ENCODE measurements at regions not wholly inside any gene's neighbourhood (a gene's known extent, or its start where the extent isn't known, plus 50 kb on each side); places are given as distances from the start of the nearest gene placed in this dataset.

GRCh38 chrX:42704454-42704853 lies 73.5 kb downstream of the PPP1R2C start:
- no peak for TF ChIP-seq CTCF (IDR thresholded peaks at IDR 0.05; ENCODE audit: insufficient read depth, missing control alignments)
- FAIRE-seq (no peak), DNase-seq (ENCODE audit: insufficient read length, low spot score) (no peak)

DNA sequence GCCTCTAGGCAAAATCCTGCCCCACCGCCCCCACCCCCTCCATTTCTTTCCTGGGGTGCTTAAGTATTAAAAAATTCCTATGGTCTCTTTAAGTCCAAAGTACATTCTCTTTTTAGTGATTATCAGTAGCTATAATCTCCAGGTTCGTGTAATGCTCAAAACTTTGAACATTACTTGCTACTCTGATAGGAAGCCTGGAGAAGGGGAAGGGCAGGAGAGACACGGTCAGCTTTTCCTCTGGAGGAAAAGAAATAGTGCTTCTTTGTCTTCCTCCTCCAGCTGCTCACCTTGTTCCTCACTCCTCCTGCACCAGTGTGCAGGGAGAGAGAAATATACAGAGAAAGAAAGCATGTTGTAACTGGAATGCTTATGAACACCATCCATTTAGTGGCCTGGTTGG lies 80.4 kb downstream of the PPP1R2C start:
- TF ChIP-seq CTCF (IDR thresholded peaks at IDR 0.05; ENCODE audit: insufficient read depth, missing control alignments), result no peak
- DNase-seq (ENCODE audit: insufficient read length, low spot score), result no peak
- FAIRE-seq, result no peak

- FAIRE-seq (no peak), DNase-seq (ENCODE audit: insufficient read length, low spot score) (no peak)
- TF ChIP-seq CTCF (IDR thresholded peaks at IDR 0.05; ENCODE audit: insufficient read depth, missing control alignments), result no peak
Measured at GRCh38 chrX:42696536-42697124, 81.3 kb downstream of the PPP1R2C start.

DNA sequence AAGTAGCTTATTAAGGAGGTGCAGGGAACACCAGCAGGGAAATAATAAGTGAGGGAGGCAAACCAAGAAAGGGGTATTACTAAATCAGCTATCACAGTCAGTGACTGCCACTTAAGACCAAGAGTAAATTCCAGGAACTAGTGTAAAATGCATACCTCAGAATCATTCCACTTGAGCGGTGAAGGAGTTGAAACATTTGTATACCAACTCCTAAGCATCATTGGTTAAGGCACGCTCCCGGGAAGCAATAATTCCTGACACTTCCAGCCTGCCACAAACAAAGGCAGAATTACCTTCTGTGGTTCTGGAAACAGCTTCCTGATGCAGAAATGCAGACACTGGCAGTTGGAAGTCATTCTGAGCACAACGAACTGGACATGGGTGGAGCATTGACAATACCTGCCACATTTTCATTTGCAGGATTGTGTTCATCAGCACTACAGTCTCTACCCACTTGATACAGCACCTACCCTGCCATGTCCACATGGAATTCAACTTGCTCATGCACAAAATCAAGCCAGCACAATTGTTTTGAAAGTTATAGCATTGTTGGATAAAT lies 82.1 kb downstream of the PPP1R2C start:
- no peak for DNase-seq (ENCODE audit: insufficient read length, low spot score)
- no peak for TF ChIP-seq CTCF (IDR thresholded peaks at IDR 0.05; ENCODE audit: insufficient read depth, missing control alignments)
- no peak for FAIRE-seq

GRCh38 chrX:42694260-42694815 lies 83.6 kb downstream of the PPP1R2C start:
- no peak for DNase-seq (ENCODE audit: insufficient read length, low spot score)
- no peak for FAIRE-seq
- TF ChIP-seq CTCF (IDR thresholded peaks at IDR 0.05; ENCODE audit: insufficient read depth, missing control alignments), result no peak

DNA sequence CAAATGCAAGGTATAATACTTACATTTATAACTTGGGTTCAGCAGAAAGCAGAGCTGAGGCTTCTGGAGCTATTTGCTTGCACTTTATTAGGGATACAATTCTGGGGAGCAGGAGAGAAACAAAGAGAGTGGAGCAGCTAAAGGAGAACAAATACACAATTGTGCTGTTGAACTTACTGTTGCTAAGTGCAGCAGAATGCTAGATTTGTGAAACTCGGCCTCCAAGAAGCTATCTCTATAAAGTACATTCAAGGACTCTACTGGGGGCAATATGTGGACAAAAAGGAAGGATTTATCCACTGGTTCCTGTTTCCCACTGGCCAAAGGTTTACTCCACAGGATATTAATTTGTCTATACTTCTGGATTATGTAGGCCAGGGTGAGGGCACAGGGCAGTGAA lies 86.8 kb downstream of the PPP1R2C start:
- FAIRE-seq, result no peak
- no peak for DNase-seq (ENCODE audit: insufficient read length, low spot score)
- no peak for TF ChIP-seq CTCF (IDR thresholded peaks at IDR 0.05; ENCODE audit: insufficient read depth, missing control alignments)

DNA sequence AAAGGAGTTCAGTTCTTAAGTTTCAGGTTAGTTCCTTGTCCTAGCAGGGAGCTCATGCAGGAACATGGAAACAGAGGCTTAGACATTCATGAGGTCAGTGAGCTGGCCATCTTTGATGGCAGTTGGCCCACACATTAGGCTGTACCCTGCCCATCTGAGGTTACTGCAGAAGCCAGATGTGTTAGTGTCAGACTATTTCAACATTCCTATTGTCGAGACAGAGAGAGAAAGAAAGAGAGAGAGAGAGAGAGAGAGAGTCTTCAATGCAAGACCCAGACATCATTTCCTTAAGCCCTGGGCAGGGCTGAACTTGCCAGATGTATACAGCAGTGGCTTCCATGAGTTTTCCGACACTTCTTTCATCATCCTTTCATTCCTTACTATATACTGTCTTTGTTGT lies 91.3 kb downstream of the PPP1R2C start:
- FAIRE-seq, result no peak

More for the DNA sequence above, 91.3 kb downstream of the PPP1R2C start:
- DNase-seq (ENCODE audit: insufficient read length, low spot score), result no peak
- TF ChIP-seq CTCF (IDR thresholded peaks at IDR 0.05; ENCODE audit: insufficient read depth, missing control alignments), result no peak
